Activated naive CD8-positive, alpha-beta T cell treated with anti-CD3 and anti-CD28 coated beads, Interleukin-2, amount 50 U/mL, for 16 hours (primary cell): ENCODE measurements at regions not wholly inside any gene's neighbourhood (a gene's known extent, or its start where the extent isn't known, plus 50 kb on each side); places are given as distances from the start of the nearest gene placed in this dataset.
"Not testable (repeated sequence)": the region's sequence is repeated elsewhere in the genome, so short reads cannot be mapped to it uniquely, and the experiment has no call there.

Source experiments
- DNase-seq: peaks from one replicate; pipeline ENCODE4 v3.0.0-alpha.2; 2020; ENCODE audit warnings: low read depth, low spot score

GRCh38 chr6:51302431-51302830 lies 483.8 kb downstream of the TFAP2B start:
- DNase-seq, result no peak

- no peak for DNase-seq
These were observed 484.7 kb downstream of the TFAP2B start for GRCh38 chr6:51303338-51303737.

GRCh38 chr6:51314965-51315364 lies 496.3 kb downstream of the TFAP2B start:
- no peak for DNase-seq

GRCh38 chr6:51318674-51319073 lies 500.0 kb downstream of the TFAP2B start:
- no peak for DNase-seq

GRCh38 chr6:51321477-51321876 lies 502.8 kb downstream of the TFAP2B start:
- not testable (repeated sequence) for DNase-seq

GRCh38 chr6:51322505-51322904 lies 503.8 kb downstream of the TFAP2B start:
- no peak for DNase-seq

GRCh38 chr6:51323056-51323455 lies 504.4 kb downstream of the TFAP2B start:
- DNase-seq, result no peak

GRCh38 chr6:51330971-51331370 lies 512.3 kb downstream of the TFAP2B start:
- DNase-seq, result no peak

- DNase-seq, result no peak
These were observed 516.9 kb downstream of the TFAP2B start for GRCh38 chr6:51335543-51335942.

- DNase-seq, result no peak
These were observed 517.5 kb downstream of the TFAP2B start for GRCh38 chr6:51336185-51336584.

- no peak for DNase-seq
These were observed 518.6 kb downstream of the TFAP2B start for GRCh38 chr6:51337277-51337676.

- DNase-seq, result no peak
These were observed 520.4 kb downstream of the TFAP2B start for GRCh38 chr6:51339108-51339507.

GRCh38 chr6:51339728-51340127 lies 521.1 kb downstream of the TFAP2B start:
- DNase-seq, result no peak

- DNase-seq, result no peak
These were observed 523.7 kb downstream of the TFAP2B start for GRCh38 chr6:51342393-51342792.

GRCh38 chr6:51349857-51350256 lies 531.2 kb downstream of the TFAP2B start:
- DNase-seq, result no peak

GRCh38 chr6:51350308-51350904 lies 531.7 kb downstream of the TFAP2B start:
- DNase-seq, result no peak

- DNase-seq, result no peak
These were observed 533.9 kb downstream of the TFAP2B start for GRCh38 chr6:51352506-51353029.

- DNase-seq, result no peak
These were observed 541.6 kb downstream of the TFAP2B start for GRCh38 chr6:51360287-51360686.

GRCh38 chr6:51365566-51365965 lies 546.9 kb downstream of the TFAP2B start:
- DNase-seq, result no peak

GRCh38 chr6:51369485-51369884 lies 550.8 kb downstream of the TFAP2B start:
- no peak for DNase-seq

- DNase-seq, result no peak
These were observed 564.2 kb downstream of the TFAP2B start for GRCh38 chr6:51382847-51383246.

- DNase-seq, result no peak
These were observed 566.1 kb downstream of the TFAP2B start for GRCh38 chr6:51384736-51385135.

GRCh38 chr6:51386347-51386836 lies 567.7 kb downstream of the TFAP2B start:
- no peak for DNase-seq

- DNase-seq, result no peak
These were observed 569.2 kb downstream of the TFAP2B start for GRCh38 chr6:51387907-51388306.
